T-cell (primary cell): ENCODE measurements at regions not wholly inside any gene's neighbourhood (a gene's known extent, or its start where the extent isn't known, plus 50 kb on each side); places are given as distances from the start of the nearest gene placed in this dataset.

Experiments used
- ATAC-seq, 4 experiments: fragments of 200-7000 bp in 3 of 4; fragments of 150-1000 bp in 1 of 4; cut with Tn5 transposase; replicated peaks in 1 of 4; 1 replicate in 3 of 4; 2 replicates in 1 of 4; pipeline ENCODE4 v1.10.0; 2021; ENCODE audit warnings: moderate library complexity in 3 of 4, mild to moderate bottlenecking in 2 of 4, moderate number of reproducible peaks in 1 of 4
- CTCF ChIA-PET, 2 donors: fragments of 300-600 bp; sonication (Branson Sonifier 250); formaldehyde crosslinking; loops; one replicate each; lab custom pipeline; 2022; ENCODE audit warnings: antibody characterized with exemption in 2 of 2; lab: Charles Lee
- POLR2A ChIA-PET, 2 donors: fragments of 300-600 bp; sonication (Branson Sonifier 250); formaldehyde crosslinking; loops; one replicate each; lab custom pipeline; 2022; ENCODE audit warnings: antibody characterized with exemption in 2 of 2; lab: Charles Lee
- DNase-seq, 35 experiments: peaks; one replicate each; pipeline versions ENCODE4 v3.0.0 to v3.0.0-alpha.2; 2013 to 2023
- H3K27ac ChIP-seq: one replicate; pipeline ENCODE4 v1.5.1; 2013; ENCODE audit warnings: low read length
- H3K27me3 ChIP-seq, 2 experiments: replicated peaks in 1 of 2; 1 replicate in 1 of 2; 2 replicates in 1 of 2; pipeline versions ENCODE4 v1.6.1 to v1.7.0; 2013; ENCODE audit warnings: low read length in 1 of 2, mixed read lengths in 1 of 2; ENCODE audit not compliant: control insufficient read depth in 2 of 2, insufficient read depth in 2 of 2; ENCODE audit errors: extremely low read depth in 1 of 2
- H3K36me3 ChIP-seq, 2 donors: 1 replicate in 1 of 2; 2 replicates in 1 of 2; pipeline versions ENCODE4 v1.6.1 to v1.7.0; 2013; ENCODE audit warnings: low read length in 1 of 2; ENCODE audit not compliant: control insufficient read depth in 2 of 2, insufficient read depth in 1 of 2; ENCODE audit errors: extremely low read depth in 1 of 2
- H3K4me1 ChIP-seq, 2 experiments: 1 replicate in 1 of 2; 2 replicates in 1 of 2; pipeline versions ENCODE4 v1.6.1 to v1.7.0; 2013; ENCODE audit warnings: low read length in 2 of 2, mixed read lengths in 1 of 2; ENCODE audit not compliant: insufficient read depth in 2 of 2, control insufficient read depth in 1 of 2; ENCODE audit errors: extremely low read depth in 1 of 2
- H3K4me3 ChIP-seq, 2 donors: 1 replicate in 1 of 2; 2 replicates in 1 of 2; pipeline versions ENCODE4 v1.5.1 to v1.7.0; 2013; ENCODE audit warnings: mild to moderate bottlenecking in 2 of 2, low read length in 1 of 2, moderate library complexity in 1 of 2; ENCODE audit not compliant: control insufficient read depth in 1 of 2; ENCODE audit errors: extremely low read depth in 1 of 2
- H3K9me3 ChIP-seq: 2 replicates; pipeline ENCODE4 v1.7.0; 2013
- H3K27ac Mint-ChIP-seq, 2 donors: one replicate each; pipeline ENCODE4 v1.8.0; 2020 to 2021; ENCODE audit warnings: mild to moderate bottlenecking in 2 of 2, mixed read lengths in 2 of 2
- H3K27me3 Mint-ChIP-seq, 2 donors: one replicate each; pipeline ENCODE4 v1.8.0; 2021 to 2022; ENCODE audit warnings: mixed read lengths in 2 of 2
- H3K36me3 Mint-ChIP-seq: one replicate; pipeline ENCODE4 v1.8.0; 2021; ENCODE audit warnings: mixed read lengths
- H3K4me1 Mint-ChIP-seq, 3 donors: one replicate each; pipeline ENCODE4 v1.8.0; 2020 to 2022; ENCODE audit warnings: mixed read lengths in 3 of 3, mild to moderate bottlenecking in 1 of 3
- H3K4me3 Mint-ChIP-seq, 3 donors: one replicate each; pipeline ENCODE4 v1.8.0; 2020 to 2022; ENCODE audit warnings: mild to moderate bottlenecking in 3 of 3, mixed read lengths in 3 of 3, moderate library complexity in 3 of 3
- H3K9me3 Mint-ChIP-seq, 3 donors: one replicate each; pipeline ENCODE4 v1.8.0; 2020 to 2022; ENCODE audit warnings: mixed read lengths in 3 of 3
- WGBS: methylation state at CpG from one replicate; pipeline ENCODE4 v1.1.5; 2013; ENCODE audit warnings: missing lambda C conversion rate; ENCODE audit not compliant: insufficient coverage; 5-methylcytosine and 5-hydroxymethylcytosine counted together

DNA sequence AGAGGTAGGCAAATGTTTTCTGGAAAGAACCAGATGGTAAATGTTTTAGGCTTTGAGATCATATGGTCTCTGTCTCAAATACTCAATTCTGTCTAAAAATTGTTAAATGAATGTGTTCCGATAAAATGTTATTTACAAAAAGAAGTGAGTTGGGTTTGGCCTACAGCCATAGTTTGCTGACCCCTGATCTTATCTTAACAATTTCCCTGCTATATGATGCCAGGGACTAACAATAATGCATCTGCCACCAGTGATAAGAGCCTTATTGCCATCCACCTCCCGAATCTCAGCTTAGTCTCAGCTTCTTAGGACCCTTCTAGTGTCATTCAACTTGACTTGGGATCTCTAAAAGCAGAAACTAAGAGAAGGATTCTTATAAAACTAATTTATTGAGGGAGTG lies 208.5 kb upstream of the ADGRL2 start:
- no peaks in the 10 kb centered on the region for H3K27me3 Mint-ChIP-seq
- H3K36me3 Mint-ChIP-seq = no peaks in the 10 kb centered on the region
- Histone ChIP-seq H3K9me3 (no peaks in the 10 kb centered on the region), H3K27me3 (no peaks in the 10 kb centered on the region), H3K4me1 (no peaks in the 10 kb centered on the region), H3K27ac (no peak overlapping the region), H3K36me3 (no peaks in the 10 kb centered on the region), H3K4me3 (no peak overlapping the region)
- peaks cover 0 to 13% (median 11%) of the 10 kb centered on the region in 3 donors for H3K9me3 Mint-ChIP-seq
- ATAC-seq = no peak
- ChIA-PET CTCF (no interaction called here), POLR2A (no interaction called here)
- DNase-seq = no peak
- H3K4me3 Mint-ChIP-seq = no peak overlapping the region
- H3K4me1 Mint-ChIP-seq = no peaks in the 10 kb centered on the region
- H3K27ac Mint-ChIP-seq = no peak overlapping the region
- WGBS = no CpG with 5 or more reads among the region's 2 CpGs

DNA sequence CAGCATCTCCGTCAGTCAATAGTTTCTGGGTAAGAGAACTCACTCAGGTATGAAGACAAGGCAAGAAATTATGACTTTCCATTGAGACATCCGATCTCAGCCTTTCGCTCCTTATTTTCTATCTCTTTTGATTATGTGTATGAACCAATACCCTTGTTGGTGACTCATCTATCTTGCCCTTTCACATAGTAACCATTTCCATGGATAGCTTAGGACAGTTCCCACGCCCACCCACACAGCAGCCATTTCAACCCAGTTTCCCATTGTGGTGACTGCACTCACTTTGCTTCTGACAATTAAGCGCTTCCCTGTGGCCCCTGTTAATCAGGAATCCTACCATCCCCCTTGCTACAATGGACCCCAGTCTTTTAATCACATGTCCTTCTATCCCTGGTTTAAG lies 210.6 kb upstream of the ADGRL2 start:
- Mint-ChIP-seq H3K27me3 (no peaks in the 10 kb centered on the region), H3K4me3 (no peak overlapping the region), H3K27ac (no peak overlapping the region), H3K4me1 (no peaks in the 10 kb centered on the region), H3K9me3 (peaks cover 0 to 15% (median 11%) of the 10 kb centered on the region in 3 donors), H3K36me3 (no peaks in the 10 kb centered on the region)
- no peak for ATAC-seq
- no peaks in the 10 kb centered on the region for H3K36me3 ChIP-seq
- no peaks in the 10 kb centered on the region for H3K4me1 ChIP-seq
- 57% methylated on average over 2 of the region's 5 CpGs for WGBS
- H3K27ac ChIP-seq = no peak overlapping the region
- no peak overlapping the region for H3K4me3 ChIP-seq
- CTCF ChIA-PET = no interaction called here
- H3K9me3 ChIP-seq = no peaks in the 10 kb centered on the region
- no peaks in the 10 kb centered on the region for H3K27me3 ChIP-seq
- POLR2A ChIA-PET = no interaction called here
- no peak for DNase-seq

DNA sequence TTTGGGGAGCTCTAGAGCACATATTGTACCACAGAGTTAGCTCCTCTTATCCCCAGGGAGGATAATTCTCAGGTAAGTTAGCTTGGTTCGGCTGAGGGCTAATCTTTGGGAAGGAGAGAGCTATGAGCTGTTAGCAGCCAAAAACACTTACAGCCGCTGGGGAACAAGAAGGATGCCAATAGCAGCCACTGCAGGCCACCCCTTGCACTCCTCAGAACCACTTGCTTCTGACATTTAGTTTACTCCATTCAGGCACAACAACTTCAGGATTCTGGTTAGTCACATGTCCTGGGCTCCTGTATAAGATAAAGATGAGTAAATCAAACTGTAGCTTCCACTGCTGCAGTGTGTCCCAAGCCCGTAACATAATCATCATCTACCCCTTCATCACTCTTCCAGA lies 212.6 kb upstream of the ADGRL2 start:
- no peaks in the 10 kb centered on the region for H3K9me3 ChIP-seq
- ChIA-PET CTCF (interaction anchor here in 1 of 2 donors (0.6 kb wide), 1 partner anchor 510 kb away, joined by 3 read pairs; no protein-coding TSS in a partner anchor), POLR2A (no interaction called here)
- DNase-seq = no peak
- H3K27me3 ChIP-seq = no peaks in the 10 kb centered on the region
- Mint-ChIP-seq H3K27ac (no peak overlapping the region), H3K4me3 (no peak overlapping the region), H3K36me3 (no peaks in the 10 kb centered on the region), H3K9me3 (peaks cover 0 to 15% (median 11%) of the 10 kb centered on the region in 3 donors), H3K27me3 (no peaks in the 10 kb centered on the region), H3K4me1 (no peaks in the 10 kb centered on the region)
- H3K36me3 ChIP-seq = no peaks in the 10 kb centered on the region
- H3K4me3 ChIP-seq = no peak overlapping the region
- 20% methylated on average over 1 of the region's 3 CpGs for whole genome bisulfite sequencing
- no peak overlapping the region for H3K27ac ChIP-seq
- no peak for ATAC-seq
- H3K4me1 ChIP-seq = no peaks in the 10 kb centered on the region

DNA sequence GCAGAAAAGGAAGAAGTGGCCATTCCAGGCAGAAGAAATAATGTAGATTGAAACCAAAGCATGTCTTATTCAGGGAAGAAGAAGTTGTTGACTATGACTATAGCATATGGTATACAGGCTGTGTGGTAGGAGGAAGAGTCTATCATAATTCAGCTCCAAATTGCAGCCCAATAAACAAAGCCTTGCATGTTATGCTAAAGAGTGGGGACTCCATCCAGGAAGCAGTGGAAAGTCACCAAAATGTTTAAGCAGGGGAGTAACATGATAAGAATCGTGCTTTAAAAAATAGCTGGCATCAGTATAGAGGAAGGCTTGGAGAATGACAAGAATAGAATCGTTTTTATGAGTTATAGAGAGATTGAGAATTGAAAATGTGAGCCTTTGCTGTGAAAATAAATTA lies 213.3 kb upstream of the ADGRL2 start:
- no peaks in the 10 kb centered on the region for H3K27me3 Mint-ChIP-seq
- no peaks in the 10 kb centered on the region for H3K4me1 ChIP-seq
- H3K36me3 Mint-ChIP-seq = no peaks in the 10 kb centered on the region
- DNase-seq (no peak), ATAC-seq (no peak)
- H3K9me3 ChIP-seq = no peaks in the 10 kb centered on the region
- no peak overlapping the region for H3K27ac Mint-ChIP-seq
- H3K36me3 ChIP-seq = no peaks in the 10 kb centered on the region
- no peak overlapping the region for H3K4me3 Mint-ChIP-seq
- CTCF ChIA-PET = no interaction called here
- WGBS = 73% methylated on average over 1 of the region's 2 CpGs
- peaks cover 2 to 14% (median 10%) of the 10 kb centered on the region in 3 donors for H3K9me3 Mint-ChIP-seq
- POLR2A ChIA-PET = no interaction called here
- no peaks in the 10 kb centered on the region for H3K27me3 ChIP-seq
- no peaks in the 10 kb centered on the region for H3K4me1 Mint-ChIP-seq
- no peak overlapping the region for H3K4me3 ChIP-seq
- H3K27ac ChIP-seq = no peak overlapping the region

DNA sequence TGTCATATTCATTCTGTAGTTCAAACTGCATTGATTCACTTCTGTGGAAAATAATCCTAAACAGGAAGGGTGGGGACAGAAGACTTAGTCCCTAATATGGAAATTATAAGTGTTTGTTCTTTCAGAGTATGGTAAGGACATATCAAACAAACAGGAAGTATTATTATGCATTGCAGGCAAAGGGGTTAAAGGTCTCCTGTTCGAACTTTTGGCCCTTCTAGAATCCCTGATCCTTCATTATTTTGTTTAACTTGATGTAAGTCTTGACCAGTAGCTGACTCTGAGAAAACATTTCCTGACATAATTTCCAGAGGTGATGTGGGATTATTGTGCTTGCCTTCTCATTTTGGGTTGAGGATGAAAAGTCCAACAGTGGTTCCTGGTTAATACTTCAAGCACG lies 215.4 kb upstream of the ADGRL2 start:
- no peak for ATAC-seq
- no peaks in the 10 kb centered on the region for H3K4me1 ChIP-seq
- no peak overlapping the region for H3K27ac ChIP-seq
- H3K27me3 ChIP-seq = no peaks in the 10 kb centered on the region
- H3K27me3 Mint-ChIP-seq = no peaks in the 10 kb centered on the region
- H3K27ac Mint-ChIP-seq = no peak overlapping the region
- H3K4me3 ChIP-seq = no peak overlapping the region
- no peak overlapping the region for H3K4me3 Mint-ChIP-seq
- CTCF ChIA-PET = no interaction called here
- no peaks in the 10 kb centered on the region for H3K36me3 ChIP-seq
- POLR2A ChIA-PET = no interaction called here
- no CpG with 5 or more reads among the region's 2 CpGs for WGBS
- H3K9me3 ChIP-seq = no peaks in the 10 kb centered on the region
- DNase-seq = no peak
- no peaks in the 10 kb centered on the region for H3K36me3 Mint-ChIP-seq
- peaks cover 2 to 8% (median 3%) of the 10 kb centered on the region in 3 donors for H3K9me3 Mint-ChIP-seq
- H3K4me1 Mint-ChIP-seq = no peaks in the 10 kb centered on the region

DNA sequence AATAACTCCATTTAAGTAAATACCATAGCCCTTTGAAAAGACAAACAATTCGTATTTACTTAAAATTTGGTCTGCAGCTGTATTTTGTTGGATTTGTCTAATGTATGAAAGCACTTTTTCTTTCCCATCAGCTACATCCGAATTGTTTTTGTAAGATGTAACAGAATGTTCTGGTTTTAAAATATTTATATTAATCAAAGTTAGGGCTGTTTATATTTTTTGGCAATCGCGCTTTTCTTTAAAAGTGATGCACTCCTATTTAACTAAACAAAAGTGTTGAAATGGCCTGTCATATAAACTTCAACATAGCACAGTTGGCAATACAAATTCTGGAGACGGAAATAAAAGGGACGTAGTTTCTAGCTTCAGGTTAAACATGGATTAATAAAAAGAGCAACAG lies 216.3 kb upstream of the ADGRL2 start:
- Histone ChIP-seq H3K4me1 (no peaks in the 10 kb centered on the region), H3K36me3 (no peaks in the 10 kb centered on the region), H3K27ac (no peak overlapping the region), H3K4me3 (no peak overlapping the region), H3K9me3 (no peaks in the 10 kb centered on the region), H3K27me3 (no peaks in the 10 kb centered on the region)
- no peak for ATAC-seq
- DNase-seq = no peak
- Mint-ChIP-seq H3K4me1 (no peaks in the 10 kb centered on the region), H3K4me3 (no peak overlapping the region), H3K27me3 (no peaks in the 10 kb centered on the region), H3K27ac (no peak overlapping the region), H3K9me3 (peaks cover 0 to 8% (median 2%) of the 10 kb centered on the region in 3 donors), H3K36me3 (no peaks in the 10 kb centered on the region)
- ChIA-PET CTCF (no interaction called here), POLR2A (interaction anchor here in 1 of 2 donors (0.7 kb wide), 1 partner anchor 494 kb away, joined by 4 read pairs; no protein-coding TSS in a partner anchor)
- WGBS = no CpG with 5 or more reads among the region's 6 CpGs

GRCh38 chr1:81583878-81584277 lies 216.9 kb upstream of the ADGRL2 start:
- Histone ChIP-seq H3K36me3 (no peaks in the 10 kb centered on the region), H3K4me1 (no peaks in the 10 kb centered on the region), H3K9me3 (no peaks in the 10 kb centered on the region), H3K4me3 (no peak overlapping the region), H3K27me3 (no peaks in the 10 kb centered on the region), H3K27ac (no peak overlapping the region)
- no peak overlapping the region for H3K4me3 Mint-ChIP-seq
- POLR2A ChIA-PET = interaction anchor here in 1 of 2 donors (0.7 kb wide), 1 partner anchor 494 kb away, joined by 4 read pairs; no protein-coding TSS in a partner anchor
- ATAC-seq (no peak), DNase-seq (no peak)
- peaks cover 0 to 8% (median 2%) of the 10 kb centered on the region in 3 donors for H3K9me3 Mint-ChIP-seq
- no peak overlapping the region for H3K27ac Mint-ChIP-seq
- H3K27me3 Mint-ChIP-seq = no peaks in the 10 kb centered on the region
- 67% methylated on average over 1 of the region's 4 CpGs for WGBS
- CTCF ChIA-PET = no interaction called here
- H3K36me3 Mint-ChIP-seq = no peaks in the 10 kb centered on the region
- H3K4me1 Mint-ChIP-seq = no peaks in the 10 kb centered on the region
